ENCODE measurements at regions not wholly inside any gene's neighbourhood (a gene's known extent, or its start where the extent isn't known, plus 50 kb on each side); places are given as distances from the start of the nearest gene placed in this dataset.

DNA sequence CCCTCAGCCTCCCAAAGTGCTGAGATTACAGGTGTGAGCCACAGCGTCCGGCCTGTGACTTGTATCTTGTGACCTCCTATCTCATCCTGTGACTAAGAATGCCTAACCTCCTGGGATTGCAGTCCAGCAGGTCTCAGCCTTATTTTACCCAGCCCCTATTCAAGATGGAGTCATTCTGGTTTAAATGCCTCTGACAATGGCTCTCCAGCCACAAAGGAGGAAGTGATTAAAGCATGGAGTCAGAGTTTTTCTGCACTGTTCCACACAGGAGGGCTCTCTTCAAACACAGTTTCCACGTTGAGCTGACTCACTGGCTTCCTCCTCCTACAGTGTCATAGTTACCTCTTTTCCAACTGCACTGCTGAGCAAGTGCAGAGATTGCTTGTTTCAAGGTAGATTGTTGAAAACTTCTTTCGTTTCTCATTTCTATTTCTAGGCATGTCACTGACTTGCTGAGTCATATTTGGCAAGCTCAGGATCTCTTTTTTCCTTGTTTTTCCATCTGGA, 383.8 kb downstream of the PCNX1 start:
- TF ChIP-seq, protein P1, sequence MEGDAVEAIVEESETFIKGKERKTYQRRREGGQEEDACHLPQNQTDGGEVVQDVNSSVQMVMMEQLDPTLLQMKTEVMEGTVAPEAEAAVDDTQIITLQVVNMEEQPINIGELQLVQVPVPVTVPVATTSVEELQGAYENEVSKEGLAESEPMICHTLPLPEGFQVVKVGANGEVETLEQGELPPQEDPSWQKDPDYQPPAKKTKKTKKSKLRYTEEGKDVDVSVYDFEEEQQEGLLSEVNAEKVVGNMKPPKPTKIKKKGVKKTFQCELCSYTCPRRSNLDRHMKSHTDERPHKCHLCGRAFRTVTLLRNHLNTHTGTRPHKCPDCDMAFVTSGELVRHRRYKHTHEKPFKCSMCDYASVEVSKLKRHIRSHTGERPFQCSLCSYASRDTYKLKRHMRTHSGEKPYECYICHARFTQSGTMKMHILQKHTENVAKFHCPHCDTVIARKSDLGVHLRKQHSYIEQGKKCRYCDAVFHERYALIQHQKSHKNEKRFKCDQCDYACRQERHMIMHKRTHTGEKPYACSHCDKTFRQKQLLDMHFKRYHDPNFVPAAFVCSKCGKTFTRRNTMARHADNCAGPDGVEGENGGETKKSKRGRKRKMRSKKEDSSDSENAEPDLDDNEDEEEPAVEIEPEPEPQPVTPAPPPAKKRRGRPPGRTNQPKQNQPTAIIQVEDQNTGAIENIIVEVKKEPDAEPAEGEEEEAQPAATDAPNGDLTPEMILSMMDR (IDR thresholded peaks at IDR 0.05; ENCODE audit: borderline replicate concordance, extremely low read depth, low read length, poor library complexity, severe bottlenecking) = no peak
- no peak for TF ChIP-seq EZH2 (IDR thresholded peaks at IDR 0.05; ENCODE audit: borderline replicate concordance, low read depth, low read length, severe bottlenecking)

Data from DND-41 (cell line).